ENCODE measurements at regions not wholly inside any gene's neighbourhood (a gene's known extent, or its start where the extent isn't known, plus 50 kb on each side); places are given as distances from the start of the nearest gene placed in this dataset.

GRCh38 chr2:185242462-185242861 is 496.1 kb upstream of the FSIP2 start:
- no peak for TF ChIP-seq EZH2 (IDR thresholded peaks at IDR 0.05)
- no peak for TF ChIP-seq POLR2AphosphoS5 (IDR thresholded peaks at IDR 0.05; ENCODE audit: borderline replicate concordance, low read depth, low read length)
- TF ChIP-seq FOXP2 (optimal IDR thresholded peaks at IDR 0.05; ENCODE audit: control extremely low read depth, extremely low read length, insufficient read depth) = no peak

Data from SK-N-MC (cell line).